Ascending aorta (tissue), 2 donors: ENCODE measurements at regions not wholly inside any gene's neighbourhood (a gene's known extent, or its start where the extent isn't known, plus 50 kb on each side); places are given as distances from the start of the nearest gene placed in this dataset.

Experiments used
- DNase-seq, 2 donors: peaks; one replicate each; pipeline ENCODE4 v3.0.0-alpha.2; 2019; ENCODE audit warnings: low spot score in 2 of 2
- H3K27ac ChIP-seq, 2 donors: fragments of 200-600 bp; sonication (generic); one replicate each; pipeline ENCODE4 v1.5.1; 2016 to 2017; ENCODE audit warnings: mild to moderate bottlenecking in 1 of 2
- H3K27me3 ChIP-seq: fragments of 200-600 bp; sonication (generic); one replicate; pipeline ENCODE4 v1.5.1; 2017
- H3K36me3 ChIP-seq, 2 donors: fragments of 200-600 bp; sonication (generic); one replicate each; pipeline ENCODE4 v1.5.1; 2016
- H3K4me1 ChIP-seq, 2 donors: fragments of 200-600 bp; sonication (generic); one replicate each; pipeline ENCODE4 v1.5.1; 2016 to 2017; ENCODE audit warnings: mild to moderate bottlenecking in 1 of 2
- H3K4me3 ChIP-seq, 2 donors: fragments of 200-600 bp; sonication (generic); one replicate each; pipeline ENCODE4 v1.5.1; 2016 to 2017; ENCODE audit warnings: mild to moderate bottlenecking in 1 of 2
- H3K9me3 ChIP-seq, 2 donors: fragments of 200-600 bp; sonication (generic); one replicate each; pipeline ENCODE4 v1.5.1; 2016
- intact Hi-C: fragments of 100-400 bp; cut with DNase I; formaldehyde crosslinking; loops from one replicate; pipeline ENCODE4 v1.15.1; 2023
- TF ChIP-seq, protein P1 (sequence below), 3 experiments: fragments of 200-600 bp in 2 of 3; fragments of 450-650 bp in 1 of 3; sonication (generic) in 2 of 3; IDR thresholded peaks; one replicate each; pipeline ENCODE4 v1.5.1; 2016 to 2019; ENCODE audit warnings: antibody characterized with exemption in 3 of 3, mild to moderate bottlenecking in 1 of 3, moderate library complexity in 1 of 3

GRCh38 chr1:219020386-219020785, 153.3 kb upstream of the LYPLAL1 start:
- H3K27ac ChIP-seq, result no peak overlapping the region
- H3K4me1 ChIP-seq, result no peaks in the 10 kb centered on the region
- no peaks in the 10 kb centered on the region for H3K36me3 ChIP-seq
- TF ChIP-seq, protein P1, sequence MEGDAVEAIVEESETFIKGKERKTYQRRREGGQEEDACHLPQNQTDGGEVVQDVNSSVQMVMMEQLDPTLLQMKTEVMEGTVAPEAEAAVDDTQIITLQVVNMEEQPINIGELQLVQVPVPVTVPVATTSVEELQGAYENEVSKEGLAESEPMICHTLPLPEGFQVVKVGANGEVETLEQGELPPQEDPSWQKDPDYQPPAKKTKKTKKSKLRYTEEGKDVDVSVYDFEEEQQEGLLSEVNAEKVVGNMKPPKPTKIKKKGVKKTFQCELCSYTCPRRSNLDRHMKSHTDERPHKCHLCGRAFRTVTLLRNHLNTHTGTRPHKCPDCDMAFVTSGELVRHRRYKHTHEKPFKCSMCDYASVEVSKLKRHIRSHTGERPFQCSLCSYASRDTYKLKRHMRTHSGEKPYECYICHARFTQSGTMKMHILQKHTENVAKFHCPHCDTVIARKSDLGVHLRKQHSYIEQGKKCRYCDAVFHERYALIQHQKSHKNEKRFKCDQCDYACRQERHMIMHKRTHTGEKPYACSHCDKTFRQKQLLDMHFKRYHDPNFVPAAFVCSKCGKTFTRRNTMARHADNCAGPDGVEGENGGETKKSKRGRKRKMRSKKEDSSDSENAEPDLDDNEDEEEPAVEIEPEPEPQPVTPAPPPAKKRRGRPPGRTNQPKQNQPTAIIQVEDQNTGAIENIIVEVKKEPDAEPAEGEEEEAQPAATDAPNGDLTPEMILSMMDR (IDR thresholded peaks at IDR 0.05), result no peak
- H3K4me3 ChIP-seq, result no peak overlapping the region
- intact Hi-C loops, result no loop called here
- no peak for DNase-seq
- no peaks in the 10 kb centered on the region for H3K9me3 ChIP-seq
- no peaks in the 10 kb centered on the region for H3K27me3 ChIP-seq

GRCh38 chr1:219020846-219021245, 152.8 kb upstream of the LYPLAL1 start:
- intact Hi-C loops, result no loop called here
- Histone ChIP-seq H3K27ac (no peak overlapping the region), H3K9me3 (no peaks in the 10 kb centered on the region), H3K4me3 (no peak overlapping the region), H3K4me1 (no peaks in the 10 kb centered on the region), H3K27me3 (no peaks in the 10 kb centered on the region), H3K36me3 (no peaks in the 10 kb centered on the region)
- no peak for DNase-seq
- TF ChIP-seq, protein P1 (IDR thresholded peaks at IDR 0.05), result no peak

GRCh38 chr1:219027146-219027673, 146.5 kb upstream of the LYPLAL1 start:
- TF ChIP-seq, protein P1 (IDR thresholded peaks at IDR 0.05), result no peak
- no peak for DNase-seq
- Histone ChIP-seq H3K9me3 (no peaks in the 10 kb centered on the region), H3K4me1 (no peaks in the 10 kb centered on the region), H3K27ac (no peak overlapping the region), H3K36me3 (no peaks in the 10 kb centered on the region), H3K4me3 (no peak overlapping the region), H3K27me3 (no peaks in the 10 kb centered on the region)
- intact Hi-C loops, result no loop called here

GRCh38 chr1:219031809-219032208, 141.9 kb upstream of the LYPLAL1 start:
- TF ChIP-seq, protein P1 (IDR thresholded peaks at IDR 0.05), result no peak
- no peaks in the 10 kb centered on the region for H3K9me3 ChIP-seq
- no peaks in the 10 kb centered on the region for H3K36me3 ChIP-seq
- no peak overlapping the region for H3K27ac ChIP-seq
- H3K4me1 ChIP-seq, result no peaks in the 10 kb centered on the region
- no peak overlapping the region for H3K4me3 ChIP-seq
- intact Hi-C loops, result no loop called here
- no peaks in the 10 kb centered on the region for H3K27me3 ChIP-seq
- DNase-seq, result no peak

- Histone ChIP-seq H3K4me3 (no peak overlapping the region), H3K27ac (no peak overlapping the region), H3K36me3 (no peaks in the 10 kb centered on the region), H3K27me3 (no peaks in the 10 kb centered on the region), H3K9me3 (no peaks in the 10 kb centered on the region), H3K4me1 (no peaks in the 10 kb centered on the region)
- TF ChIP-seq, protein P1 (IDR thresholded peaks at IDR 0.05), result no peak
- intact Hi-C loops, result no loop called here
- DNase-seq, result no peak
These were observed 135.3 kb upstream of the LYPLAL1 start for GRCh38 chr1:219038398-219038797.
